NCI-H2107 treated with DMSO at 0.1 percent for 48 hours (cell line): ENCODE measurements at regions not wholly inside any gene's neighbourhood (a gene's known extent, or its start where the extent isn't known, plus 50 kb on each side); places are given as distances from the start of the nearest gene placed in this dataset.
"Not testable (repeated sequence)": the region's sequence is repeated elsewhere in the genome, so short reads cannot be mapped to it uniquely, and the experiment has no call there.

Experiments
- DNase-seq: peaks from one replicate; lab custom pipeline; 2025; ENCODE audit not compliant: unreplicated experiment; lab: John Stamatoyannopoulos, UW

DNA sequence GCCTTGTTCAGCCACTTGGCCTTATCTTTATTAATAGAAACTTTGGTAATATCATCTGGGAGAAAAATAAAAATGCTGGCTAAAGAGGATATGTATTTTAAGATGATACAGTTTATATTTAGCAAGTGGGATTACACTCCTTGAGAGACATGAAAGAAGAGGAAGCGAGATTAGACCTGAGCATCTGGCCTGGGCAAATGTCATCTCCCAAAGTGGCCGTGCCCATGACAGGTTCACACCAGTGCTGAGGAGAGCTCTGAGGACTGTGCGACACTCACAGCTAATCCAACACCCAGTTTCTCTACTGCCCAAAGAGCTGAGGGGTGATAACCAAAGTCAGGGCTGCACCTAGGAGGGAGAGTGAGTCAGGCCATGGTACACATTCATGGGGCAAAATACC lies 121.7 kb upstream of the DUSP10 start:
- DNase-seq: no peak

DNA sequence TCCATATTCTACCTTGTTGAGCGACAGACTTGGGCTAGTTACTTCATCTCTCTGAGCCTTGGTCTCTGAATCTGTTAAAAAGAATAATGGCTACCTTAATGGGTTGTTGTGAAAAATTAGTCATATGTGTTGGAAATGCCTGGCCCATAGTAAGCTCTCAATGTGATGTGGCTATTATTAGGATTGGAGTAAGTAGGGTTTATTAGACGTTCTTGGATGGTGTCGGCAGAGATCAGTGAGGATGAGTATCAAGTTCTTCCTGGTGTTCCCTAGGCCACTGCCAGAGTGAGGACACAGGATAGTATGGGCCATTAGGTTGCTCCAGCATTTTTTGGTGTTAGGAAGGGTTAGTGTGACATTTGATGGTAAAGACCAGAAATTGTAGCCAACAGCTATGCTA lies 121.1 kb upstream of the DUSP10 start:
- no peak for DNase-seq

DNA sequence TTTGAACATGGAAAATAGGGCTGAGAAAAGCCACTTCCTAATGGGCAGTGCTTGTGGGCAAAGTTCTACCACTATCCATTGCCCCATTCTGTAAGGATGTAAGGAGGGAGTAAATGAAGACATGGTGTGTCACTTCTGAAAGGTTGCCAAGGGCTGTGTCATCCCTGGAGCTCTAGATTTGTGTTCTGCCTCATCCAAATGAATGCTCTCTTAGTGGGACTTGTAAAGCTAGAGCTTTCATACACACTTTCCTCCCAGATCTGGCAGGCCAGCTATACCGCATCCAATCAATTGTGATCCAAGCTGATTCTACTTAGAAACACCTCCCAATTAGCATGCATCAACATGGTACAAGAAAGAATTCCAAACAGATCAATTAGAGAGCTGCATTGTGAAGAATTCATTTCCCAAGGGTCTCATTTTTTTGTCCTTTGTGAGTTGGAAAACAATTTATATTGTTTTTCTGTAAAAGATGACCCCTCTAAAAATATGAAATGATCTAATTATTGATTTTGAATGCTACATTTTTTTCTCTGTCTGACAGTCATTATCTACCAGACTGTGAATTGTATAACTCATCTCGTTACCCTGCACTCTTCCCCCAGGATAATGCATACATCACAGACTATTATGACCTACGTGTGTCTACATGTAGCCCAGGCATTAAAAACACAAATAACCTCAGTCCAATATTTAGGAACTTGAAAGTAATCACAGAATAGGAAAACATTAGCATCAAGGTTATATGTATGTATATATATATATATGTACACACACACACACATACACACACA lies 117.1 kb upstream of the DUSP10 start:
- DNase-seq: no peak

DNA sequence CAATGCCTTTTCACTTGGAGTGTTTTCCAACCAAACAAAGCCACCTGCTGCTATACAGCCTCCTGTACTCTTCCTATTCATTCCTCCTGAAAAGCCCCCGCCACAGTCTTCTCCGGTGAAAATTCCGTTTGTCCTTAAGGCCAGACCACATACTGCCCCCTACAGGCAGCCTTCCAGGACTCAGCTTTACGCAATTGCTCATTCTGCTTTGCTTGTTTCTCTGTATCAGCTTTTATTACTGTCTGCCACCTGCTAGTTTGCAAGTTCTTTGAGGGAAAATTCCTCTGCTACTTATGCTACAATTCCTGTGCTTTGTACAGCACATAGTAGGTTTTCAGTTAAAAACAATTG lies 115.2 kb upstream of the DUSP10 start:
- DNase-seq: not testable (repeated sequence)

DNA sequence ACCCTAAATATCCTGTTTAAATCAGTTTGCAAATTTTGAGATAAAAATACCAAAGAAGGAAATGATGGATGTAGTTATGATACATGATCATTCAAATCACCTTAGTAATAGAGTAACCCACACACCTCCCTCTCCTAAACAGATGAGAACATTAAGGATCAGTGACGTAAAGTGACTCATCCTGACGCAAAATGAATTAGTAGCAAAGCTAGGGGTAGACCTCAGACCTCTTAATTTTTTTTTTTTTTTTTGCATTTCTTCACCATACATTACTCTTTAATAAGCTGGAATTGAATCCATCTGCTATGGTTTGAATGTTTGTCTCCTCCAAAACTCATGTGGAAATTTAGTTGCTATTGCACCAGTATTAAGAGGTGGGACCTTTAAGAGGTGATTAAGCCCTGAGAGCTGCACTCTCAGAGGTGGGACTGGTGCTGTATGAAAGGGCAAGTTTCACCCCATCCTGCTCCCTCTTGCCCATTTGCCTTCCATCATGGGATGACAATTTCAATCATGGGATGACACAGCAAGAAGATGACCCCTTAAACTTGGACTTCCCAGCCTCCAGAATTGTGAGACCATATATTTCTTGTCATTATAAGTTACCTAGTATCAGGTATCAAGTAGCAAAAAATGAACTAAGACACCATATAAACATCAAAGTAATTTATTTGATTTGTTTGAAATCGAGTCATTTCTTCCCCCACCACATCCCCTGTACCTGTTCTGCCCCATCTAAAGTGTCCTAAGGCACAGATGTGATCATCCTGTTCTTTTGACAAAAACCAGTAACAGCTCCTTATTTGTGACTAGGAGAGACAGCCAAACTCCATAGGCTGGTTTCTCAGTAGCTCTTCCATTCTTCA lies 114.6 kb upstream of the DUSP10 start:
- no peak for DNase-seq

DNA sequence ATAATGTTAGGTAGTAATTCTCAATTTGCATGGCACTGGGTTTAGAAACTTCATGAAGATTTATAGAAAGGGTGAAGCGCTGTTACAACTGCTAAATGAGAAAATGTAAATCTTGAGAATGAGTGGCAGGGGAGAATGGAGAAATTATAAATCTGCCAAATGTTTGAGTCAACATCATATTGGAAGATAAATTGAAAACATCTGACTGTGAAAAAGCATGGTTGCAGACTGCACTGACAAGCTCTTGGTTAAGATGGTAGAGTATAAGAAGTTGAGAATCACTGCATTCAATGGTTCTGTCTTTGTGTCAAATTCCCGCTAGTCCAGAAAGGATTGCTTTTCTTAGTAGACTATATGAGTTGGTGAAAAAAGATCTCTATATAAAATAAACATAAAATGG lies 113.3 kb upstream of the DUSP10 start:
- no peak for DNase-seq

DNA sequence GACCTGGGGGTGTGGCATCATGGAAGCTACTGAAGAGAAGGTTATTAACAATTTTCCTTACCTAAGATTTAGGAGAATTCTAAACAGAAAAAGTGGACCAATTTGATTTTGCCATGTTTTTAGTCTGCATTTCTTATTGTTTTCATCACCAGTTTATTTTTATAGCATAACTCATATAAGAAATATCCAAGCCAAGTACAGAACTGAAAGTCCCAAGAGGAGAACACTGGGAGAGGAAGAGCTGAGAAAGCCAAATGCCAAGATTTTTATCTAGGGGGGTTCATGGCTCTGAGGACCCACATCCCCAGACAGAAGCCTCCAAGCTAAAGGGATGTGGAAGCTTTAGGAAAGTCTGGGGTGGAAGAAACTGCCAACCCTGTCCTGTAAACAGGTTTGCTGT lies 109.4 kb upstream of the DUSP10 start:
- DNase-seq: no peak

DNA sequence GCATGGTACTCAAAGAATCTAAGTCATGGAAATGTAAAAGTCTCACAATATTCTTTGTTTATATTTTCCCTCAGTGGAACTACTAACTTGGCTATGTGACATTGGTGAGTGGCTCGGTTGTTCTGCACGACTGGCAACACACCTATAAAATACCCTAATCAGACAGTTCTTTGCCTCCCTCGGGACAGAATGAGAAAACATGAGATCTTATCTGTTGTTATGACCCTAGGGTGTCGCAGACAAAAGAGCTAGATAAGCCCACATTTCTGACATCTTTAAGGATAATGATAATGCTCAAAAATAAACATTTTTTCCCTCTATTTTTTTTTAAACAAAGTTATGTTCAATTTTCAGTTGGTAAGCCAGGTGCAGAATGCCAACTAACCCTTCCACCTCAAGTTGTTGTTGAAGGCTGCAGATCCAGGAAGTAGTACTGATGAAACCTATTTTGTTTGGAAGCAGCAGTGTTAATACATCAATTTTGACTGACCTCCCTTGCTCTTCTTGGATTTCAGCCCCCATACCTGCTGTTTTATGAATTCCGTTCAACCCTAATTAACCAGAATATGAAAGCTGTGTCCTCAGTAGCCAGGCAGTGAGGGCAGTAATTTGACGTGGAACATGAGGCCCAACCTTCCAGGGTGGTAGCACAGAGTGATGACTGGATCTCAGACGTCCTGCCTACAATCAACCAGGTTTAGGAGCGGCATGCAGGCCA lies 108.7 kb upstream of the DUSP10 start:
- no peak for DNase-seq

DNA sequence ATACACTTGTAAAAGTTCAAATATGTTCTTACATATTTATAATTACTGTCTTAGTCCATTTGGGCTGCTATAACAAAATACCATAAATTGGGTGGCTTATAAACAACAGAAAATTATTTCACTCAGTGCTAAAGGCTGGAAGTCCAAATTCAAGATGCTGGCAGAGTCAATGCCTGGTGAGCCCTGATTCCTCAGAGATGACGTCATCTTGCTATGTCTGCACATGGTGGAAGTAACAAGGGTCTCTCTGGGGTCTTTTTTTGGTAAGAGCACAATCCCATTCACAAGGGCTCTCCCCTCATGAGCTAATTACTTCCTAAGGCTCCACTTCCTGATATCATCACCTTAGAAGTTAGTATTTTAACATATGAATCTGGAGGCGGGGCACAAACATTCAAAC lies 108.0 kb upstream of the DUSP10 start:
- no peak for DNase-seq

DNA sequence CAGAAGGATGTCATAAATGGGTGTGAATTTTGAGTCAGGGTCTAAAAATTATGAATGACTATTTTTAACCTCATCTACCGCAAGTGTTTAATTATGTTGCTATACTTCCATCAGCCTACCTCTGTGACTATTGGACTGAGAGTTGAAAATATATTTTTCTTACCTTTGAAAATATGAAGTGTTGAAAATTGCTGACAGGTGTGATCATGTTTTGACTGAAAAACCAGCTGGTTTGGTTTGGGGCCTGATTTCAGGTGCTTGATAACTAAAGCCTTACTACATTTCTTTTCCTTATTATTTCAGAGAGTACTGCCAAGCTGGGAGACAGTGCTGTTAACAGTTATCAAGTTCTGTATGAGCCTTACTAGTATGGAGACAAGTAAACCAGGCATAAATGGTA lies 107.2 kb upstream of the DUSP10 start:
- no peak for DNase-seq

DNA sequence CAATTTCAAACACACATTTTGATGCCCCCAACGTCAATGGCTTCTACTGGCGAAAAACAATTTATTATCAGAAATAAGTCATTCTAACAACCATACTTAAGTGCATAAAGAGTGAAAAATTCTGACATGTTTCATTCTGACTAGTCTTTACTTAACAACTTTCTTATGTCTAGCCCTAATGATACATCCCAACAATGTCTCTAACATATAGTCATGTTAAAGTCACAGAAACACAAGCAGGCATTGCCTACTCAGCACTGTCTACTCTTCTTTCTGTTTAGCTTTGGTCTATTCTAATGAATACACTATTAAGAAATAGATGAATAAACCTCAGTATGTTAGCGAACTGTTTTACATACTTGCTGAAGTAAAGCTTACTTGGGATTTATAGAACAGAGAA lies 105.8 kb upstream of the DUSP10 start:
- DNase-seq: no peak

DNA sequence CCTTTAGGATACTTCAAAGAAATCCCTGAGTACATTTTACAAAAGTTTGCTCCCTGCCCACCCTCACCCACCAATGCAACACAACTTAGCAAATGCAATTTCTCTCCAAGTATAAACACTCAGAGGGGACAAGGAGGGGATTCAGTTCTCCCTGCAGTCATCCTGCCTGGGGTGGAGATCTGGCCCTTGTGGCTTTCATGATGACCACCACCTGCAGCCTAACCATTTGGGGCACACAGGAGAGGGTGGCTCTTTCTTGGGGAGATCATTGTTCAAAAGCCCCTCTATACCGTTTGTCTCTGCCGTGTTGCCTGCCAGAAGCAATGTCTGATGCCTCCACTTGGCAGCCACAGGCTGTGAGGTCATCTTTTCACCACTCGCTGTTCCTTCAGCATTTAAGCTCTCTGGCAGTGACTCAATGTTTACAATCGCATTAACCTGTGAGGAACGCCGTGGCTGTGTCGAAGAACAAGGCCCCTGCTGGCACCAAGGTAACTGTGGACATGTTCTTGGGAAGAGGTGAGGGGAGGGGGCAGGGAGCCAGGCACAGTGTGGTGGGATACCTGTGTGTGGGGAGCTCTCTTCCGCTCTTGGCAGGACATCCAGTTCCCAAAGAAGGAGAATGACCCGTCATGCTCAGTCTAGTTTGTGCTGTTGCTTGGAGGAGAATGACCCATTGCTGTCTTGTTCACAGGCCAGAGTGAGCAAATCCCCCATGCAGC lies 103.9 kb upstream of the DUSP10 start:
- DNase-seq: no peak

DNA sequence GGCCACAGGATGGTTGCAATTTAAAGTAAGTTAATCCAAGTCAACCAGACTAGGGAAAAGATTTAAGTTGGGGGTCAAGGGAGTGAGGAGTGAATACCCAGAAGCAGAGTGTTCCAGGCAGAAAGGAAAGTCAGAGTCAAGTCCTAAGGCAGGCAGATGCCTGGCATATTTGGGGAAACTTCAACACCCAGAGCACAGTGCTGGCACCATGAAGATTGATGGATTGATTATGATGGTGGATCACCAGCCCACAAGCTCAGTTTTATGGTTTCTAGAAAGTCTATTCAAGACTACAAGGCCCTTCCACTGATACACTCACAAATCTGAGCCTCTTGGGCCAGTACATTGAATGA lies 100.1 kb upstream of the DUSP10 start:
- DNase-seq: no peak

DNA sequence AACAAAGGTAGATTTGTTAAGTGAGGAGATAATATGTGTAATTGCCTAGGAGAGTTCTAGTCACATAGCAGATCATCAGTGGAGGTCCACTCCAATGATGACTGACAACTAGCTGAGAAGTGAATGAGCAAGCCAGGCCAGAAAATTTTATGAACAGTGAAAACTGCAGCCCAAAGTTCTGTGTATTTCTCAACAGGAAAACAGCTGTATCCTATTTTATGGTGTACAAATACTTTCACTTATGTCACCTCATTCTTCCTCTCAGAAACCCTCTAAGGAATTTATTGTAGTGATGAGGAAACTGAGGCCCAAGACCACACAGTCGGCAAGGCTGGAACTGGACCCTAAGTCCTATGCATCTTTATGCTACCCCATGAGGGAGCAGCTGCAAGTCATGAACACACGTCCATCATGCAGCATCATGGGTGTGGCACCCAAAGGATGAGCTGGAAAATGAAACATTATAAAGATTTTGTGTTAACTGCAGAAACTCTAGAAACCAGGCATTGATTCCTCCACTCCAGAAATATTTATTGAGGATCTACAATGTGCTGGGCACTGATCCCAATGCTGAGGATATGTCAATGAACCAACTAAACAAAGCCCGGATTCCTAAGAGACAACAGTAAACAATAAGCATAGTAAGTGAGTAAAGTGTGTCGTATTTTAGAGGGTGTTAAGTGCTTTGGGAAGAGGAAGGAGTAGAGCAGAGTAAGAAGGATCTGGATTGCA lies 99.5 kb upstream of the DUSP10 start:
- no peak for DNase-seq

DNA sequence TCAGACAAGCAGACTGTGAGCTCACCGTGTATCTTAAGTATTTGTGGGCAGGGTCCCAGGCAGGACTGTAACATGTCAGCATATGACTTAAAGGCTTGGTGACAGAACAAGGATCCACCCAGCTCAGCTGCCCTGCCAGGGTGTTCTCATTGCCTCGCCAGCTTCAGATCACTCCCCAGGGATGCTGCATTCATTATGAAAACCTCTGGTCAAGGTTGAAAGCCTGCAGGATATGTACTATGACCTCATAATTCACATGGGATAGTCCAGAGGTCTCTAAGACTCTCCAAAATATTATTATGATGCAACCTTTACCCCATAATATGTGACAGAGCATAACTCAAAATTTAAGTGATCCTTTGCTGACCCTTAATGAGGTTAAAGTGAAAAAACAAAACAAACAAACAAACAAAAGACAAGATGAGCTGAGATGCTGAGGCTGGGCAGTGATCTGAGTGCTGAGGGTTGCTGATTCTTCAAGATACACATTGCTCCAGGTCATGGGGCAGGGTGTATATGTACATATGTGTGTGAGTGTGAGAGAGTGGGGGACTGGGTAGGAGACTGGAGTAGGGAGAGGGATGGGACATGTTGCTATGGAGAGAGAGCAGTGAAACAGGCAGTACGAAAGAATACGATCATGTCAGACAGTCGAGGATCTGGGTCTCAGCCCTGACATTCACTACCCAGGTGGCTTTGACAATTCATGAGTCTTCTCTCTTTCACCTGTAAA lies 98.8 kb upstream of the DUSP10 start:
- DNase-seq: no peak

DNA sequence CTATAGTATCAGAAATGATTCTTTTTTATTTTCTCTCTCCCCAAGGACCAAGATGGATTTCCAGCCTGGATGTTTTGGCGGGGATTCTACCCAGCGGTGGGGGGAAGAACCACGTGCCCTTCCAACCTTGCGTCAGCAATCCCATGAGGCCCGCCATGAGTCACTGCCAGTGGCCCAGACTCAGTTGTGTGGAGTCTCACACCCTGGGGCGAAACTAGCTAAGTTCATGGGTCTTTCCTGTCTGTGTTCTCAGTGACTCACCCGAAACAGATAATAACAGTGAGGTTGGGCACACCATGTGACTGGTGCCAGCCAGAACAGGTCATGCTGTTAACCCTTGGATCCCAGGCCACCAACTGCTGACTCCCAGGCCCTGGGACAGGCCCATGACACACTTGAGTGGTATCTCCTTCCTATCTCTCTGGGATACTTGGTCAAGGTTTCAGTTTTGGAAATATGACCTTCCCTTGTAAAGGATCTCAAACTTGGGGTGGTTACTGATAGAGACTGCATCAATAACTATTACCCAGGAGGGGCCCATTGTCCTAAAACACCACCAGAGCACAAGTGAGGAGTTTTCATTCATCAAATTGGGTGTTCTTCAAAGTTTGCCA lies 98.0 kb upstream of the DUSP10 start:
- no peak for DNase-seq

DNA sequence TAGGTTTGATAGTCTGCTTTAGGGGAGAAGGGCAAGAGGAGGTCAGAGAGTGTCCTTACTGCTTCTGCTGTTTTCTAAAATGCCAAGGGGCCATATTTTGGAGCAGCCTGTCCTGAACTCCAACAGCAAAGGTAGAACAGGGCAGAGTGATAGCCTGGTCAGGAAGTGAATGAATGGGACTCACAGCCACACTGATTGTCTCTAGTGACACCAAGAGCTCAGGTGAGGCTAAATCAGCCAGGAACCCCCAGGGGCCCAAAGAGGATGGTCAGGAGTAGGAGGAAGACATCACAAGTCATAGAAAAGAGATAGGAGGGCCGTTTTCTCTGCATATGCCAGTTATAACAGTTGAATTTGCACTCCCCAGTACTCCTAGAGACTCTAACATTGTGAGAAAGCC lies 97.4 kb upstream of the DUSP10 start:
- DNase-seq: no peak

DNA sequence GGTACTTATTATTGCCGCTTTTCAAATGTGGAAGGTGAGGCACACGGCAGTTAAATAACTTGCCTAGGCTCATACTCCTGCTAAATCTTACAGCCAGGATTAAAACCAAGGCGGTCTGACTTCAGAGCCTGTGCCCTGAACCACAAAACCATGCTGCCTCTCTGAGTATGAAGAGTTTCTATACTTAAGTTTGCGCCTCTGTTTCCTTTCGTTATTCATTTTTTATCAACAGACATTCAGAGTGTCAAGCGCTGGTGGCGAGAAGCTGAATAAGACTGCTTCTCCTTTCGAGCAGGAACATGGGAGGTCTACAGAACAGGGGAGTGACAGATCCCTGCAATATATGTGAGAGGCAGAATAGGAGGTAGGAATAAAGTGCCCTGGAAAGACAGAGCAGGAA lies 96.0 kb upstream of the DUSP10 start:
- no peak for DNase-seq

DNA sequence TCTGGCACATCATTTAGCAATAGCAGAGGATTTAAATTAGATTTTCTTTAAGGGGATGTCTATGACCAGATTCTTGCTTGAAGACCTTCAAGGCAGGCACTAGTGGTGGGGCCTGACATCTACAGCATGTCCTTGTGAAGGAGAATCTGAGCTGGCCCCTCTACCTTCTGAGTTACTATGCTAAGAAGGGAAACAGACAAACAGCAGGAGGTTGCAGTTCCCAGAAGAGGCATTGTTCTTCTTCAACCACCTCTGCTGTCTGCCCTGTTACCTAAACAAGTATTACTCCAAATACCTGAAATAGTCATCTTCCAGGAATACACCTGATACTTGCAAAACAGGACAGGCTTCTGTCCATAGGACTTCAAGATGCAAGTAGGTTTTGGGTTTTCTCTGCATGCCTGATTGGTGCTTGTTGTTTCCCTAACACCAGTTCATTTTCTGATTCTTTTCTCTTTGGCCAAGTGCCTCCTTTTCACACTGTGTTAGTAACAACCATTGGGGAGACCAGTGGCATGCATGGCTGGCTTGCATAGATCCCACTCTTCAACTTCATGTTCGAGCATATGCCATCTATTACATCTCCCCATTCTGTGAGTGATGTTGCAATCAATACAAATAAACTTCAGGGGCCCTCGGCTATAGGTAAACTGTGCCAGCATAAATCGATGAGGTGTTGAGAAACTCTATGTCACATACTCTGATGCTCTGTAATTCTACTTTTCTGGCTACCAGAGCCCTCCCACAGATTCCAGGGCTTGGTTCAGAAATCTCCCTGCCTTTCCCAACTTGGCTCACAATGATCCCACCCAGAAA lies 93.0 kb upstream of the DUSP10 start:
- DNase-seq: no peak
